MG63 (cell line): ENCODE measurements at regions not wholly inside any gene's neighbourhood (a gene's known extent, or its start where the extent isn't known, plus 50 kb on each side); places are given as distances from the start of the nearest gene placed in this dataset.

Source experiments
- DNase-seq: peaks from one replicate; pipeline ENCODE4 v3.0.0-alpha.2; 2020
- H3K27me3 ChIP-seq: fragments of 250-450 bp; sonication (Bioruptor Pico); 2 replicates; pipeline ENCODE4 v1.5.1; 2020; ENCODE audit warnings: mild to moderate bottlenecking, moderate library complexity
- H3K36me3 ChIP-seq: fragments of 250-450 bp; sonication (Bioruptor Pico); 2 replicates; pipeline ENCODE4 v1.5.1; 2020; ENCODE audit warnings: mild to moderate bottlenecking, moderate library complexity
- H3K4me3 ChIP-seq: fragments of 250-450 bp; sonication (Bioruptor Pico); 2 replicates; pipeline ENCODE4 v1.5.1; 2020; ENCODE audit warnings: mild to moderate bottlenecking, moderate library complexity
- H3K9me3 ChIP-seq: fragments of 250-450 bp; sonication (Bioruptor Pico); 2 replicates; pipeline ENCODE4 v1.5.1; 2020; ENCODE audit warnings: mild to moderate bottlenecking, moderate library complexity

DNA sequence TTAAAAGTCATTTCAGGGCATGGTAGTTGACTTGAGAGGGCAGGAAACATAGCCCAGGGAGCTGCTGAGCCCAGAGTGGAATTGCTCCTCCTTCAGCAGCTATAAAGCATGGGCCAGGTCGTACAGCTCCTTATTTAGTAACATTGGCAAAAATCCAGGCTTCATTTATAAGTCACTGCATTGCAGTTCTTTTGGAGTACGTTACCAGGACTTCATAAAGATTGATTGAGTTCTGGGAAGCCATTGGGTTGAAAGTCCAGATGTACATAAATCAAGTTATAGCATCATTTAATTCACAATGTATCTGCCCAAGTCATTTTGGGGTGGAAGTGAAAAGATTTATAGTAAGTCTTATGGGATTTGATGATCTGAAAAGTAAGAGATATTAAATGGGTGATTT, 53.0 kb upstream of the ANKEF1 start:
- H3K36me3 ChIP-seq: no peaks in the 10 kb centered on the region
- no peak overlapping the region for H3K4me3 ChIP-seq
- H3K27me3 ChIP-seq: no peaks in the 10 kb centered on the region
- no peak for DNase-seq
- H3K9me3 ChIP-seq: no peaks in the 10 kb centered on the region

DNA sequence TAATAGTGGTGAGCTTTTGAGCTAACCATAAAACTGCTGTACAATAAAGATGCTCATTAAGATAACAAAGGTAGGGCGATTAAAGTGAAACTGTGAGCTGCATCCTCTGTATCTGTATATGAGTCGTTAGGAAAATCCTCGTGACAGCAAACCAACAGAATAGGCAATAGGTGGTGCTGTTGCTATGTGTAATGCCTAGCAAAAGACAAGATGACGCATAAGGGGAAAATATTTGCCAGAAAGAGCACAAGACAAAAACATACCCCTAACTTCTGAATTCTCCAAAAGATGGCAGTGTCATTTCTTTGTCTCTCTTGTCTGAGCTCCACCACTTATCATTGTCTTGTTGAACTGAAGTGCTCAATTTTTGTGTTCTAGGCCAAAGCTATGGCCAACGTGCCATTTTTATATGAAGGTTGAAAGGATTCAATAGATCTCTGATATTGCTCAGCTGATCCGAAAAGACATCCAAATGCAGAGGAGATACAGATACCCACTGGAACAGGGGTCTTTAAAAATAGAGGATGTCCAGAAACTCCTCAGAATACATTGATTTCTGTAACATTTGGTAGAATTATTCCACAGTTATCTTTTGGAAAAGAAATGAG, 56.3 kb upstream of the ANKEF1 start:
- Histone ChIP-seq H3K27me3 (peaks cover 12% of the 10 kb centered on the region), H3K4me3 (no peak overlapping the region), H3K9me3 (no peaks in the 10 kb centered on the region), H3K36me3 (no peaks in the 10 kb centered on the region)
- DNase-seq: peak; percentile 35

GRCh38 chr20:9977629-9978028, 57.2 kb upstream of the ANKEF1 start:
- Histone ChIP-seq H3K9me3 (no peaks in the 10 kb centered on the region), H3K4me3 (no peak overlapping the region), H3K27me3 (peaks cover 12% of the 10 kb centered on the region), H3K36me3 (no peaks in the 10 kb centered on the region)
- DNase-seq: no peak

GRCh38 chr20:9974324-9974723, 60.5 kb upstream of the ANKEF1 start:
- H3K4me3 ChIP-seq: no peak overlapping the region
- no peaks in the 10 kb centered on the region for H3K9me3 ChIP-seq
- H3K27me3 ChIP-seq: peaks cover 15% of the 10 kb centered on the region
- no peak for DNase-seq
- H3K36me3 ChIP-seq: no peaks in the 10 kb centered on the region

GRCh38 chr20:9971746-9972145, 63.0 kb upstream of the ANKEF1 start:
- Histone ChIP-seq H3K27me3 (peaks cover 22% of the 10 kb centered on the region), H3K4me3 (no peak overlapping the region), H3K36me3 (no peaks in the 10 kb centered on the region), H3K9me3 (no peaks in the 10 kb centered on the region)
- no peak for DNase-seq

DNA sequence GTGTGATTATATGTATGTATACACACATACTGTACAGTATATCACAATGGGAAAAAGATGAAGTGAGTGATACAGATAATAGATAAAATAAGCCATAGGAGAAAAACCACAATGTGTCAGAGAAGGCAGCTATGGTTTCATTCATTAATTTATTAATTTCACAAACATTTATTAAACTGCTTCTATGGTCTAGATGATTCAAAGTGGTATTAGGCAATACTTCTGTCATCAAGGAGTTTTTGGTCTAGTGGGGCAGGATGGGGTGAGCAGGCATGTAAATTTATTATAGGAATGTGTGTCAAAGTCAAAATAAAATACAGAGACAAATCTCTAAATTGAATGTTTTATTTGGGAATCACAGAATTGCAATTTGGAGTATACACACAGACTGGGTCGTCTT, 65.2 kb upstream of the ANKEF1 start:
- Histone ChIP-seq H3K36me3 (no peaks in the 10 kb centered on the region), H3K9me3 (no peaks in the 10 kb centered on the region), H3K27me3 (peaks cover 13% of the 10 kb centered on the region), H3K4me3 (no peak overlapping the region)
- DNase-seq: no peak

DNA sequence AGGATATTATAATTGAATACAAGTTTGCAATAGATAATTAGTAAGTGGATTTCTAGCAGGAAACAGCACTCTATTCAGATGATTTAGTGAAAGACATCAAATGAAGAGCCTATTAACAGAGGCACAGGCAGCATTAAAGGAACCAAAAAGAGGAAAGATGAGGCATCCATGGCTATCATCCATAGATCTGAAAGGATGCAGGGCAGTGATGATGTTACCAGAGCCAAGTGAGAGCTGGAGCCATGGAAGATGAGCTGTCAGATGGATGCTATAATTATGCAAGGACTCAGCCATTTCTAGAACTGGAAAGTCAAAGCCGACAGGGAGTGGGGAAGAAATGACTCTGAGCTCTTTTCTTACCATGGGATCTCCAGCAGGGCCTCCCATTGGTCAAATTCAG, 66.8 kb upstream of the ANKEF1 start:
- no peak overlapping the region for H3K4me3 ChIP-seq
- no peak for DNase-seq
- no peaks in the 10 kb centered on the region for H3K36me3 ChIP-seq
- no peaks in the 10 kb centered on the region for H3K9me3 ChIP-seq
- peaks cover 11% of the 10 kb centered on the region; the same call in 1 of the 2 replicates for H3K27me3 ChIP-seq

GRCh38 chr20:9966966-9967365, 67.8 kb upstream of the ANKEF1 start:
- no peaks in the 10 kb centered on the region for H3K9me3 ChIP-seq
- peaks cover 9% of the 10 kb centered on the region; the same call in 1 of the 2 replicates for H3K27me3 ChIP-seq
- H3K4me3 ChIP-seq: no peak overlapping the region
- DNase-seq: no peak
- H3K36me3 ChIP-seq: no peaks in the 10 kb centered on the region

DNA sequence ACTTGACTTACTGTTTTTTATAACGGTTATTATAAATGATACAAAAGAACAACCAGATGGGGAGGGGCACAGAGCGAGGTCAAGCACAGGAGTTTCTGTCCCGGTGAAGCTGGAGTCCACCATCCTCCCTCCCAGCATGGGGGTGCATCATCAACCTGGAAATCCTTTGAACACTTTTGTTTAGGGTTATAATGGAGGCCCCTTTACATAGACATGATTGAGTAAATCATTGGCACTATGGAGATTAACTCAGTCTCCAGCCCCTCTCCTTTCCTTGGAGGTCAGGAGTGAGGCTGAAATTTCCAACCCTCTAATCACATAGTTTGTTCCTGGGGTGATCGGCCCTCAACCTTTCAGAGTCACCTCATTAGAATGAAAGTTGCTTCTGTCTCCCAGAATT, 71.8 kb upstream of the ANKEF1 start:
- DNase-seq: no peak
- Histone ChIP-seq H3K9me3 (no peaks in the 10 kb centered on the region), H3K4me3 (no peak overlapping the region), H3K27me3 (peaks cover 6% of the 10 kb centered on the region; the same call in 1 of the 2 replicates), H3K36me3 (no peaks in the 10 kb centered on the region)

- H3K4me3 ChIP-seq: no peak overlapping the region
- H3K9me3 ChIP-seq: no peaks in the 10 kb centered on the region
- no peak for DNase-seq
- H3K27me3 ChIP-seq: no peaks in the 10 kb centered on the region
- no peaks in the 10 kb centered on the region for H3K36me3 ChIP-seq
Observed at GRCh38 chr20:9958693-9959092, 76.1 kb upstream of the ANKEF1 start.

DNA sequence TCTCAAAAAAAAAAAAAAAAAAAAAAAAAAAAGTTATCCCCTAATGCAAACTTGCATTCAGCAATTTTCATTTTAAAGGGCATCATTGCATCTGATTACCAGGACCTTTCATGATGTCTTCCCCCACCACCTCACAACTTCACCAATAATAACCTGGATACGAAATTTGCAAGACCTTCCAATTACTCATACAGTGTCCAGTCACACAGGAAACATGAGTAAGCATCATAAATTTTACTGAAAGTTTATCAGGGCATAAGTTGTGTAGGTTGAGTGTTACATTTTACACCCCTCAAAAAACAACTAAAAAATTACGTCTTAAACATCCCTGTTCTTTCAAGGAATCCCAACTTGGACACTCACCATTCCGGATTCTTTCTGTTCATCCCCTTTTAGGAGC, 79.1 kb upstream of the ANKEF1 start:
- no peak overlapping the region for H3K4me3 ChIP-seq
- no peaks in the 10 kb centered on the region for H3K27me3 ChIP-seq
- H3K36me3 ChIP-seq: no peaks in the 10 kb centered on the region
- DNase-seq: no peak
- no peaks in the 10 kb centered on the region for H3K9me3 ChIP-seq

GRCh38 chr20:9949563-9949962, 85.2 kb upstream of the ANKEF1 start:
- no peak for DNase-seq
- H3K9me3 ChIP-seq: no peaks in the 10 kb centered on the region
- no peaks in the 10 kb centered on the region for H3K36me3 ChIP-seq
- H3K27me3 ChIP-seq: no peaks in the 10 kb centered on the region
- H3K4me3 ChIP-seq: no peak overlapping the region

- peak; percentile 24 for DNase-seq
- Histone ChIP-seq H3K27me3 (no peaks in the 10 kb centered on the region), H3K4me3 (no peak overlapping the region), H3K9me3 (no peaks in the 10 kb centered on the region), H3K36me3 (no peaks in the 10 kb centered on the region)
Observed at GRCh38 chr20:9945408-9945807, 89.4 kb upstream of the ANKEF1 start.

- no peak overlapping the region for H3K4me3 ChIP-seq
- no peaks in the 10 kb centered on the region for H3K27me3 ChIP-seq
- no peaks in the 10 kb centered on the region for H3K36me3 ChIP-seq
- H3K9me3 ChIP-seq: no peaks in the 10 kb centered on the region
- no peak for DNase-seq
Observed at GRCh38 chr20:9942736-9943135, 92.1 kb upstream of the ANKEF1 start.

DNA sequence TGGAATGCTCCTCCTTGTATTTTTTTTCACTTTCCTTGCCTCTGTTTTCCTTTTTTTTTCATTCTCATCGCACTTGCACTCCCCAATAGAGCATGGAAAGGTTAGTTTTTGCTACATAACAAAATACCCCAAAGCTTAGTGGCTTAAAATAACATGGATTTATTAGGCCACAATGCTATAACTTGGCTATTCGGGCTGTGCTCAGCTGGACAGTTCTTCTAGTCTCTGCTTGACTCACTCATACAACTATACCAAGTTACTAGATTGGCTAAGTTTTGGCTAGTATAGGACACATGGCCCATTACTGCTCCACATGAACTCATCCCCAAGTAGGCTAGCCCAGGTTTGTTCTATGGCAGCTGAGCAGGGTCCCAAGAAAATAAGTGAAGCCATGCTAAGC, 94.5 kb upstream of the ANKEF1 start:
- no peak for DNase-seq
- Histone ChIP-seq H3K4me3 (no peak overlapping the region), H3K36me3 (no peaks in the 10 kb centered on the region), H3K27me3 (no peaks in the 10 kb centered on the region), H3K9me3 (no peaks in the 10 kb centered on the region)

GRCh38 chr20:9939231-9939630, 95.6 kb upstream of the ANKEF1 start:
- Histone ChIP-seq H3K9me3 (no peaks in the 10 kb centered on the region), H3K4me3 (no peak overlapping the region), H3K36me3 (no peaks in the 10 kb centered on the region), H3K27me3 (no peaks in the 10 kb centered on the region)
- no peak for DNase-seq

DNA sequence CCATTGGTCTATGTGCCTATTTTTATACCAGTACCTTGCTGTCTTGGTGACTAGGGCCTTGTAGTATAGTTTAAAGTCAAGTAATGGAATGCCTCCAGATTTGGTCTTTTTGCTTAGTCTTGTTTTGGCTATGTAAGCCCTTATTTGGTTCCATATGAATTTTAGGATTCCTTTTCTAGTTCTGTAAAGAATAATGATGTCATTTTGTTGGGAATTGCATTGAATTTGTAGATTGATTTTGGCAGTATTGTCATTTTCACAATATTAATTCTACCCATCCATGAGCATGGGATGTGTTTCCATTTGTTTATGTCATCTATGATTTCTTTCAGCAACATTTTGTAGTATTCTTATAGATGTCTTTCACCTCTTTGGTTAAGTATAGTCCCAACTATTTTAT, 96.4 kb upstream of the PAK5 start:
- Histone ChIP-seq H3K9me3 (no peaks in the 10 kb centered on the region), H3K4me3 (no peak overlapping the region), H3K36me3 (no peaks in the 10 kb centered on the region), H3K27me3 (no peaks in the 10 kb centered on the region)
- no peak for DNase-seq

- peaks cover 3% of the 10 kb centered on the region; the same call in 1 of the 2 replicates for H3K9me3 ChIP-seq
- no peak overlapping the region for H3K4me3 ChIP-seq
- no peak for DNase-seq
- no peaks in the 10 kb centered on the region; the same call in 1 of the 2 replicates for H3K27me3 ChIP-seq
- H3K36me3 ChIP-seq: no peaks in the 10 kb centered on the region
Observed at GRCh38 chr20:9930142-9930541, 91.3 kb upstream of the PAK5 start.

DNA sequence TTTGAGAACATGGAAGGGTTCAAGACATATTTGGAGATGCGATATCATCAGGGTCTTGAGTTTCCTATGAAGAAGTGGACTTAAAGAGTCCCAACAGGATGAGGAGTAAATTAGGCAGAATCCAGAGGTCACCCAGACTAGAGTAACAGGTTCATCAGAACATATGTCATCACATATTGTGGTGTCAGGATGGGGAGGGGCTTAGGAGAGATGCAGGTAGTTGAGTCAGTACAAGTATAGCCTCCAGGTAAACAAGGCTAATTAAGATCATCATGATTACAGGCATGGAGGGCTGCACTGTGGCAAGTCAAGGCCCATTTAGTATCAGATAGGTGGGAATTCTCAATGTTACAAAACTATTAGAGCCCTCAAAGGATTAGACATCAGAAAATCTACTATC, 90.1 kb upstream of the PAK5 start:
- Histone ChIP-seq H3K9me3 (peaks cover 3% of the 10 kb centered on the region; the same call in 1 of the 2 replicates), H3K4me3 (no peak overlapping the region), H3K27me3 (no peaks in the 10 kb centered on the region; the same call in 1 of the 2 replicates), H3K36me3 (no peaks in the 10 kb centered on the region)
- no peak for DNase-seq
